ENCODE measurements at regions not wholly inside any gene's neighbourhood (a gene's known extent, or its start where the extent isn't known, plus 50 kb on each side); places are given as distances from the start of the nearest gene placed in this dataset.

- TF ChIP-seq CTCF (IDR thresholded peaks at IDR 0.05; ENCODE audit: insufficient read depth, low read length) (no peak), REST (IDR thresholded peaks at IDR 0.05; ENCODE audit: insufficient replicate concordance, low read depth) (no peak), POLR2AphosphoS5 (IDR thresholded peaks at IDR 0.05; ENCODE audit: low read depth) (no peak), SPI1 (IDR thresholded peaks at IDR 0.05; ENCODE audit: borderline replicate concordance, low read depth) (no peak)
Measured at GRCh38 chr19:33928458-33928950, 131.8 kb downstream of the KCTD15 start.

All from HL-60 (cell line).